Neural cell (in vitro differentiated cells): ENCODE measurements at regions not wholly inside any gene's neighbourhood (a gene's known extent, or its start where the extent isn't known, plus 50 kb on each side); places are given as distances from the start of the nearest gene placed in this dataset.

Experiments used
- H2AFZ ChIP-seq: fragments of 200-600, 300-800 bp; sonication (generic), shearing (Covaris generic); 2 replicates; pipeline ENCODE4 v1.6.0; 2014; ENCODE audit warnings: low read depth, mild to moderate bottlenecking, antibody characterized with exemption, low read length, moderate library complexity
- H3F3A ChIP-seq: fragments of 200-600 bp; shearing (Covaris generic); 2 replicates; pipeline ENCODE4 v1.6.1; 2016; ENCODE audit warnings: mild to moderate bottlenecking, moderate library complexity, mixed read lengths, antibody characterized with exemption, low read length; ENCODE audit not compliant: insufficient read depth, poor library complexity, severe bottlenecking
- H3K27ac ChIP-seq: fragments of 200-600, 300-800 bp; sonication (generic), shearing (Covaris generic); 2 replicates; pipeline ENCODE4 v1.5.1; 2014; ENCODE audit warnings: mild to moderate bottlenecking, low read length, moderate library complexity
- H3K27me3 ChIP-seq: fragments of 300-800, 200-600 bp; sonication (generic), shearing (Covaris generic); 2 replicates; pipeline ENCODE4 v1.6.0; 2014; ENCODE audit warnings: mild to moderate bottlenecking, low read depth, low read length, moderate library complexity; ENCODE audit not compliant: insufficient read depth
- H3K36me3 ChIP-seq: fragments of 300-800, 200-600 bp; sonication (generic), shearing (Covaris generic); 2 replicates; pipeline ENCODE4 v1.5.1; 2014; ENCODE audit warnings: mild to moderate bottlenecking, antibody characterized with exemption, low read length, moderate library complexity; ENCODE audit not compliant: insufficient read depth
- H3K4me2 ChIP-seq: fragments of 300-800, 200-600 bp; sonication (generic), shearing (Covaris generic); 2 replicates; pipeline ENCODE4 v1.6.0; 2014; ENCODE audit warnings: mild to moderate bottlenecking, low read length
- H3K4me3 ChIP-seq: fragments of 300-800, 200-600 bp; sonication (generic), shearing (Covaris generic); 2 replicates; pipeline ENCODE4 v1.5.1; 2014; ENCODE audit warnings: mild to moderate bottlenecking, low read length, moderate library complexity
- H3K79me2 ChIP-seq: fragments of 200-600 bp; shearing (Covaris generic); replicated peaks from 2 replicates; pipeline ENCODE4 v1.6.0; 2014; ENCODE audit warnings: mild to moderate bottlenecking, low read length, moderate library complexity; ENCODE audit not compliant: insufficient read depth
- H3K9ac ChIP-seq: fragments of 300-800, 200-600 bp; sonication (generic), shearing (Covaris generic); 2 replicates; pipeline ENCODE4 v1.6.1; 2016; ENCODE audit warnings: mild to moderate bottlenecking, low read length, mixed read lengths
- H3K9me2 ChIP-seq: fragments of 200-600 bp; shearing (Covaris generic); 2 replicates; pipeline ENCODE4 v1.6.1; 2016; ENCODE audit warnings: mild to moderate bottlenecking, low read length, mixed read lengths; ENCODE audit not compliant: insufficient read depth
- H3K9me3 ChIP-seq: fragments of 200-600, 300-800 bp; sonication (generic), shearing (Covaris generic); 2 replicates; pipeline ENCODE4 v1.6.1; 2016; ENCODE audit warnings: mild to moderate bottlenecking, mixed run types, low read length, moderate library complexity, mixed read lengths
- H4K20me1 ChIP-seq: fragments of 200-600 bp; shearing (Covaris generic); 2 replicates; pipeline ENCODE4 v1.6.1; 2016; ENCODE audit warnings: mild to moderate bottlenecking, mixed run types; ENCODE audit not compliant: insufficient read depth
- CTCF ChIP-seq: fragments of 450-650 bp; IDR thresholded peaks from 2 replicates; pipeline ENCODE4 v1.5.1; 2014; ENCODE audit warnings: antibody characterized with exemption, mild to moderate bottlenecking, moderate library complexity; ENCODE audit not compliant: poor library complexity, severe bottlenecking
- EP300 ChIP-seq: fragments of 450-650 bp; conservative IDR thresholded peaks from 2 replicates; pipeline ENCODE4 v1.6.1; 2014; ENCODE audit warnings: antibody characterized with exemption, mild to moderate bottlenecking, moderate library complexity; ENCODE audit not compliant: poor library complexity, severe bottlenecking
- EZH2 ChIP-seq: fragments of 200-600, 300-800 bp; shearing (Covaris generic), sonication (generic); IDR thresholded peaks from 2 replicates; pipeline ENCODE4 v1.6.1; 2014; ENCODE audit warnings: antibody characterized with exemption, low read length, borderline replicate concordance, mild to moderate bottlenecking; ENCODE audit not compliant: insufficient read depth, poor library complexity, severe bottlenecking
- MXI1 ChIP-seq: fragments of 450-650 bp; conservative IDR thresholded peaks from 2 replicates; pipeline ENCODE4 v1.6.1; 2014; ENCODE audit warnings: antibody characterized with exemption, mild to moderate bottlenecking; ENCODE audit not compliant: poor library complexity, severe bottlenecking
- POLR2AphosphoS5 ChIP-seq: IDR thresholded peaks from 2 replicates; pipeline ENCODE4 v1.6.1; 2012
- RAD21 ChIP-seq: fragments of 450-650 bp; conservative IDR thresholded peaks from 2 replicates; pipeline ENCODE4 v1.6.1; 2014; ENCODE audit warnings: antibody characterized with exemption, mild to moderate bottlenecking, moderate library complexity
- REST ChIP-seq: IDR thresholded peaks from 2 replicates; pipeline ENCODE4 v1.6.1; 2012; ENCODE audit warnings: borderline replicate concordance
- SMC3 ChIP-seq: fragments of 450-650 bp; conservative IDR thresholded peaks from 2 replicates; pipeline ENCODE4 v1.6.1; 2014; ENCODE audit warnings: antibody characterized with exemption, mild to moderate bottlenecking, moderate library complexity; ENCODE audit not compliant: poor library complexity

GRCh38 chr15:94703596-94703995, 472.2 kb downstream of the MCTP2 start:
- H3K4me2 ChIP-seq: no peak overlapping the region
- no peaks in the 10 kb centered on the region for H4K20me1 ChIP-seq
- TF ChIP-seq MXI1 (no peak), EZH2 (no peak), SMC3 (no peak), REST (no peak), RAD21 (no peak), EP300 (no peak), POLR2AphosphoS5 (no peak)
- H3K4me3 ChIP-seq: no peak overlapping the region
- no peak overlapping the region for H3K27ac ChIP-seq
- no peaks in the 10 kb centered on the region for H3K79me2 ChIP-seq
- H2AFZ ChIP-seq: no peak overlapping the region
- H3K9me2 ChIP-seq: no peaks in the 10 kb centered on the region
- H3K9me3 ChIP-seq: no peaks in the 10 kb centered on the region
- no peaks in the 10 kb centered on the region for H3K27me3 ChIP-seq
- H3K36me3 ChIP-seq: no peaks in the 10 kb centered on the region
- no peak overlapping the region for H3K9ac ChIP-seq
- no peaks in the 10 kb centered on the region for H3F3A ChIP-seq

GRCh38 chr15:94704421-94704820, 473.1 kb downstream of the MCTP2 start:
- H3F3A ChIP-seq: no peaks in the 10 kb centered on the region
- H4K20me1 ChIP-seq: no peaks in the 10 kb centered on the region
- no peak overlapping the region for H3K4me2 ChIP-seq
- no peaks in the 10 kb centered on the region for H3K9me2 ChIP-seq
- H3K27ac ChIP-seq: no peak overlapping the region
- H3K9me3 ChIP-seq: no peaks in the 10 kb centered on the region
- H3K79me2 ChIP-seq: no peaks in the 10 kb centered on the region
- H3K4me3 ChIP-seq: no peak overlapping the region
- no peaks in the 10 kb centered on the region for H3K36me3 ChIP-seq
- no peaks in the 10 kb centered on the region for H3K27me3 ChIP-seq
- H2AFZ ChIP-seq: no peak overlapping the region
- TF ChIP-seq EZH2 (no peak), CTCF (no peak)
- no peak overlapping the region for H3K9ac ChIP-seq

- Histone ChIP-seq H3K27me3 (no peaks in the 10 kb centered on the region), H3K9me3 (no peaks in the 10 kb centered on the region), H3K9me2 (no peaks in the 10 kb centered on the region), H3K9ac (no peak overlapping the region), H3F3A (no peaks in the 10 kb centered on the region), H2AFZ (no peak overlapping the region), H4K20me1 (no peaks in the 10 kb centered on the region), H3K79me2 (no peaks in the 10 kb centered on the region), H3K4me3 (no peak overlapping the region), H3K4me2 (no peak overlapping the region), H3K36me3 (no peaks in the 10 kb centered on the region), H3K27ac (no peak overlapping the region)
- TF ChIP-seq POLR2AphosphoS5: no peak
- TF ChIP-seq MXI1: no peak
Observed at GRCh38 chr15:94704946-94705345, 473.6 kb downstream of the MCTP2 start.
